PC-9 (cell line): ENCODE measurements at regions not wholly inside any gene's neighbourhood (a gene's known extent, or its start where the extent isn't known, plus 50 kb on each side); places are given as distances from the start of the nearest gene placed in this dataset.

ENCODE experiments used
- BruUV-seq: library from RNA; stranded (reverse); fragments of 400-500 nt; replicated peaks from 2 replicates; lab custom pipeline; 2021; lab: Mats Ljungman, UMichigan
- CTCF ChIA-PET: fragments of 300-600 bp; sonication (Branson Sonifier 250); formaldehyde crosslinking; loops from one replicate; lab custom pipeline; 2022; ENCODE audit warnings: antibody characterized with exemption; lab: Charles Lee
- POLR2A ChIA-PET: fragments of 300-600 bp; sonication (Branson Sonifier 250); formaldehyde crosslinking; loops from one replicate; lab custom pipeline; 2022; ENCODE audit warnings: antibody characterized with exemption; ENCODE audit not compliant: unreplicated experiment; lab: Charles Lee
- DNase-seq, 2 experiments: peaks; one replicate each; pipeline versions ENCODE4 v3.0.0 to v3.0.0-alpha.2; 2015 to 2022; ENCODE audit warnings: mixed read lengths in 1 of 2
- H2AFZ ChIP-seq: fragments of 200-600 bp; sonication (generic); 2 replicates; pipeline ENCODE4 v1.8.1; 2017; ENCODE audit warnings: antibody characterized with exemption
- H3F3A ChIP-seq: fragments of 200-600 bp; sonication (generic); 2 replicates; pipeline ENCODE4 v1.8.1; 2017; ENCODE audit warnings: antibody characterized with exemption, mild to moderate bottlenecking, low read depth; ENCODE audit not compliant: insufficient read depth
- H3K27ac ChIP-seq: fragments of 200-600 bp; sonication (generic); 2 replicates; pipeline ENCODE4 v1.6.1; 2016; ENCODE audit warnings: mixed run types
- H3K27me3 ChIP-seq: fragments of 200-600 bp; sonication (generic); 2 replicates; pipeline ENCODE4 v1.6.1; 2016; ENCODE audit warnings: low read depth, mixed run types; ENCODE audit not compliant: insufficient read depth
- H3K36me3 ChIP-seq: fragments of 200-600 bp; sonication (generic); 2 replicates; pipeline ENCODE4 v1.6.1; 2016; ENCODE audit warnings: low read depth, mixed run types
- H3K4me1 ChIP-seq: fragments of 200-600 bp; sonication (generic); replicated peaks from 2 replicates; pipeline ENCODE4 v1.6.1; 2016; ENCODE audit warnings: mixed run types; ENCODE audit not compliant: insufficient read depth
- H3K4me2 ChIP-seq: fragments of 200-600 bp; sonication (generic); 2 replicates; pipeline ENCODE4 v1.6.1; 2017; ENCODE audit warnings: mixed run types
- H3K4me3 ChIP-seq: fragments of 200-600 bp; sonication (generic); 2 replicates; pipeline ENCODE4 v1.6.1; 2016; ENCODE audit warnings: mixed run types
- H3K79me2 ChIP-seq: fragments of 200-600 bp; sonication (generic); 2 replicates; pipeline ENCODE4 v1.6.1; 2017; ENCODE audit warnings: low read depth, mixed run types
- H3K9me2 ChIP-seq: fragments of 200-600 bp; sonication (generic); 2 replicates; pipeline ENCODE4 v1.8.1; 2017; ENCODE audit warnings: mild to moderate bottlenecking; ENCODE audit not compliant: insufficient read depth
- H3K9me3 ChIP-seq: fragments of 200-600 bp; sonication (generic); 2 replicates; pipeline ENCODE4 v1.8.1; 2016; ENCODE audit warnings: low read depth; ENCODE audit not compliant: insufficient read depth
- H4K20me1 ChIP-seq: fragments of 200-600 bp; sonication (generic); 2 replicates; pipeline ENCODE4 v1.8.1; 2017; ENCODE audit not compliant: insufficient read depth
- CTCF ChIP-seq: fragments of 200-600 bp; sonication (generic); conservative IDR thresholded peaks from 2 replicates; pipeline ENCODE4 v1.6.1; 2017; ENCODE audit warnings: mixed run types, antibody characterized with exemption, mild to moderate bottlenecking, moderate library complexity
- EZH2 ChIP-seq: fragments of 200-600 bp; sonication (generic); IDR thresholded peaks from 2 replicates; pipeline ENCODE4 v1.8.0; 2017; ENCODE audit warnings: antibody characterized with exemption, low read depth
- intact Hi-C: fragments of 100-400 bp; cut with micrococcal nuclease; formaldehyde crosslinking; loops from one replicate; pipeline ENCODE4 v1.10.0; 2022; ENCODE audit not compliant: unreplicated experiment

- no peak for DNase-seq
- ChIA-PET CTCF (no interaction called here), POLR2A (no interaction called here)
- no peaks in the 10 kb centered on the region; the same call in 1 of the 2 replicates for H3F3A ChIP-seq
- TF ChIP-seq EZH2 (no peak), CTCF (no peak)
- intact Hi-C loops: no loop called here
- no peaks in the 10 kb centered on the region for H3K9me3 ChIP-seq
- no peaks in the 10 kb centered on the region for H3K9me2 ChIP-seq
- H3K79me2 ChIP-seq: no peaks in the 10 kb centered on the region
- H3K27me3 ChIP-seq: no peaks in the 10 kb centered on the region
- H3K4me1 ChIP-seq: no peaks in the 10 kb centered on the region
- no TSS peak for BruUV-seq
- H3K27ac ChIP-seq: no peak overlapping the region
- no peak overlapping the region for H2AFZ ChIP-seq
- no peak overlapping the region for H3K4me2 ChIP-seq
- H3K36me3 ChIP-seq: no peaks in the 10 kb centered on the region
- H4K20me1 ChIP-seq: no peaks in the 10 kb centered on the region
- H3K4me3 ChIP-seq: no peak overlapping the region
These were observed 637.6 kb downstream of the TDRD15 start for GRCh38 chr2:21761361-21761760.

- no peaks in the 10 kb centered on the region for H3K4me1 ChIP-seq
- no peak for TF ChIP-seq CTCF
- no peak for TF ChIP-seq EZH2
- no peaks in the 10 kb centered on the region for H3K36me3 ChIP-seq
- no peak overlapping the region for H2AFZ ChIP-seq
- H3K27ac ChIP-seq: no peak overlapping the region
- H3F3A ChIP-seq: no peaks in the 10 kb centered on the region; the same call in 1 of the 2 replicates
- no peaks in the 10 kb centered on the region for H3K79me2 ChIP-seq
- BruUV-seq: no TSS peak
- POLR2A ChIA-PET: no interaction called here
- no peak overlapping the region for H3K4me2 ChIP-seq
- no peaks in the 10 kb centered on the region for H3K9me3 ChIP-seq
- no peaks in the 10 kb centered on the region for H4K20me1 ChIP-seq
- H3K27me3 ChIP-seq: no peaks in the 10 kb centered on the region
- DNase-seq: no peak
- H3K4me3 ChIP-seq: no peak overlapping the region
- no peaks in the 10 kb centered on the region for H3K9me2 ChIP-seq
- CTCF ChIA-PET: no interaction called here
- intact Hi-C loops: no loop called here
These were observed 639.7 kb downstream of the TDRD15 start for GRCh38 chr2:21763501-21763900.

GRCh38 chr2:21770787-21771186 lies 647.0 kb downstream of the TDRD15 start:
- Histone ChIP-seq H3K79me2 (no peaks in the 10 kb centered on the region), H3K36me3 (no peaks in the 10 kb centered on the region), H3F3A (no peaks in the 10 kb centered on the region), H3K4me3 (no peak overlapping the region), H3K9me2 (no peaks in the 10 kb centered on the region), H3K4me2 (no peak overlapping the region), H3K27ac (no peak overlapping the region), H3K4me1 (no peaks in the 10 kb centered on the region), H3K27me3 (no peaks in the 10 kb centered on the region), H2AFZ (no peak overlapping the region), H4K20me1 (no peaks in the 10 kb centered on the region), H3K9me3 (no peaks in the 10 kb centered on the region)
- POLR2A ChIA-PET: no interaction called here
- intact Hi-C loops: no loop called here
- no TSS peak for BruUV-seq
- CTCF ChIA-PET: no interaction called here
- no peak for TF ChIP-seq CTCF
- no peak for TF ChIP-seq EZH2
- no peak for DNase-seq
